ENCODE measurements at regions not wholly inside any gene's neighbourhood (a gene's known extent, or its start where the extent isn't known, plus 50 kb on each side); places are given as distances from the start of the nearest gene placed in this dataset.

DNA sequence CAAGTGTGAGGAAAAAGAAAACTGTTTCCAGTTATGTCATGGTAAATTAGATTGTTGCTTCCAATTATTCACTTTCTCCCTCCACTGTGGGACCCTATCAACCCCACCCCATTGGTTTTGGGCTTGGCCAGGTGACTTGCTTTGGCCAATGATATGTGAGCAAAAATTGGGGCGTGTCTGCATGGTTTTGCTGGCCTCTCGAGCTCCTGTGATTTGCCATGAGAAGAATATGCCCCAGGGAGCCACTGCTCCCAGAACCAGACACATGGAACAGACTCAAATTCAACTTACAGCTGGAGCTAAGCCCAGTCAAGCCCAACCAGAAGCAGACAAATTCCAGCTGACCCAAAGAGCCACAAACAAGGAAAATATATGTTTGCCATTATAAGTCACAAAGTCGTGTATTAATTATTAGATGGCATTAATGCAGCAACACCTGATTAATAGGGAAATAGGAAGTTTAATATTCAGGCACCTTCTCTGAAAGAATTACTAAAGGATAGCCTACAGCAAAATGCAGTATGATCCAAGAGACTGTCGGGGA lies 248.9 kb downstream of the ANAPC1 start:
- TF ChIP-seq, protein P1, sequence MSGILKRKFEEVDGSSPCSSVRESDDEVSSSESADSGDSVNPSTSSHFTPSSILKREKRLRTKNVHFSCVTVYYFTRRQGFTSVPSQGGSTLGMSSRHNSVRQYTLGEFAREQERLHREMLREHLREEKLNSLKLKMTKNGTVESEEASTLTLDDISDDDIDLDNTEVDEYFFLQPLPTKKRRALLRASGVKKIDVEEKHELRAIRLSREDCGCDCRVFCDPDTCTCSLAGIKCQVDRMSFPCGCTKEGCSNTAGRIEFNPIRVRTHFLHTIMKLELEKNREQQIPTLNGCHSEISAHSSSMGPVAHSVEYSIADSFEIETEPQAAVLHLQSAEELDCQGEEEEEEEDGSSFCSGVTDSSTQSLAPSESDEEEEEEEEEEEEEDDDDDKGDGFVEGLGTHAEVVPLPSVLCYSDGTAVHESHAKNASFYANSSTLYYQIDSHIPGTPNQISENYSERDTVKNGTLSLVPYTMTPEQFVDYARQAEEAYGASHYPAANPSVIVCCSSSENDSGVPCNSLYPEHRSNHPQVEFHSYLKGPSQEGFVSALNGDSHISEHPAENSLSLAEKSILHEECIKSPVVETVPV (CRISPR knock-in tag; IDR thresholded peaks at IDR 0.05) = no peak
- TF ChIP-seq ZFP3 (CRISPR knock-in tag; IDR thresholded peaks at IDR 0.05) (no peak), ZFP30 (CRISPR knock-in tag; IDR thresholded peaks at IDR 0.05) (no peak), TOX (CRISPR knock-in tag; IDR thresholded peaks at IDR 0.05; ENCODE audit: borderline replicate concordance) (no peak), PPARA (CRISPR knock-in tag; IDR thresholded peaks at IDR 0.05; ENCODE audit: borderline replicate concordance) (no peak), ARNTL (CRISPR knock-in tag; IDR thresholded peaks at IDR 0.05; ENCODE audit: borderline replicate concordance, low read depth) (no peak), CSDC2 (CRISPR knock-in tag; IDR thresholded peaks at IDR 0.05) (no peak), BACH2 (CRISPR knock-in tag; IDR thresholded peaks at IDR 0.05; ENCODE audit: borderline replicate concordance) (no peak)
- TF ChIP-seq, protein P2, sequence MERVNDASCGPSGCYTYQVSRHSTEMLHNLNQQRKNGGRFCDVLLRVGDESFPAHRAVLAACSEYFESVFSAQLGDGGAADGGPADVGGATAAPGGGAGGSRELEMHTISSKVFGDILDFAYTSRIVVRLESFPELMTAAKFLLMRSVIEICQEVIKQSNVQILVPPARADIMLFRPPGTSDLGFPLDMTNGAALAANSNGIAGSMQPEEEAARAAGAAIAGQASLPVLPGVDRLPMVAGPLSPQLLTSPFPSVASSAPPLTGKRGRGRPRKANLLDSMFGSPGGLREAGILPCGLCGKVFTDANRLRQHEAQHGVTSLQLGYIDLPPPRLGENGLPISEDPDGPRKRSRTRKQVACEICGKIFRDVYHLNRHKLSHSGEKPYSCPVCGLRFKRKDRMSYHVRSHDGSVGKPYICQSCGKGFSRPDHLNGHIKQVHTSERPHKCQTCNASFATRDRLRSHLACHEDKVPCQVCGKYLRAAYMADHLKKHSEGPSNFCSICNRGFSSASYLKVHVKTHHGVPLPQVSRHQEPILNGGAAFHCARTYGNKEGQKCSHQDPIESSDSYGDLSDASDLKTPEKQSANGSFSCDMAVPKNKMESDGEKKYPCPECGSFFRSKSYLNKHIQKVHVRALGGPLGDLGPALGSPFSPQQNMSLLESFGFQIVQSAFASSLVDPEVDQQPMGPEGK (CRISPR knock-in tag; IDR thresholded peaks at IDR 0.05; ENCODE audit: borderline replicate concordance) = no peak

Measured in SK-N-SH treated with all-trans-retinoic acid at 6 μM for 48 hours (cell line).